Endodermal cell (in vitro differentiated cells): ENCODE measurements at regions not wholly inside any gene's neighbourhood (a gene's known extent, or its start where the extent isn't known, plus 50 kb on each side); places are given as distances from the start of the nearest gene placed in this dataset.

Source experiments
- DNase-seq: peaks from one replicate; pipeline ENCODE4 v3.0.0-alpha.2; 2017
- H3K27ac ChIP-seq: 2 replicates; pipeline ENCODE4 v1.5.1; 2013; ENCODE audit warnings: mild to moderate bottlenecking, low read depth, low read length, moderate library complexity
- H3K27me3 ChIP-seq: 2 replicates; pipeline ENCODE4 v1.6.1; 2013; ENCODE audit warnings: mild to moderate bottlenecking, low read length, moderate library complexity; ENCODE audit not compliant: insufficient read depth, control insufficient read depth, poor library complexity, severe bottlenecking
- H3K36me3 ChIP-seq: 2 replicates; pipeline ENCODE4 v1.7.0; 2013; ENCODE audit warnings: mild to moderate bottlenecking, low read length, moderate library complexity; ENCODE audit not compliant: control insufficient read depth, insufficient read depth
- H3K4me1 ChIP-seq: one replicate; pipeline ENCODE4 v1.7.0; 2013; ENCODE audit warnings: low read length; ENCODE audit not compliant: control insufficient read depth, insufficient read depth
- H3K4me3 ChIP-seq: 2 replicates; pipeline ENCODE4 v1.5.1; 2013; ENCODE audit warnings: mild to moderate bottlenecking, low read length, moderate library complexity
- H3K9ac ChIP-seq: 2 replicates; pipeline ENCODE4 v1.6.1; 2013; ENCODE audit warnings: mild to moderate bottlenecking, low read length, moderate library complexity; ENCODE audit not compliant: poor library complexity, severe bottlenecking; ENCODE audit errors: extremely low read depth
- H3K9me3 ChIP-seq: 2 replicates; pipeline ENCODE4 v1.6.1; 2013; ENCODE audit warnings: mild to moderate bottlenecking, low read length, moderate library complexity; ENCODE audit not compliant: control insufficient read depth
- H3K27ac Mint-ChIP-seq: 2 replicates; pipeline ENCODE4 v1.8.0; 2020; ENCODE audit warnings: mixed read lengths
- H3K27me3 Mint-ChIP-seq: 2 replicates; pipeline ENCODE4 v1.8.0; 2021; ENCODE audit warnings: mild to moderate bottlenecking, mixed read lengths; ENCODE audit not compliant: insufficient read depth
- H3K36me3 Mint-ChIP-seq: 2 replicates; pipeline ENCODE4 v1.8.0; 2020; ENCODE audit warnings: low read depth, mixed read lengths
- H3K4me1 Mint-ChIP-seq: 2 replicates; pipeline ENCODE4 v1.8.0; 2020; ENCODE audit warnings: mixed read lengths
- H3K4me3 Mint-ChIP-seq: 2 replicates; pipeline ENCODE4 v1.8.0; 2020; ENCODE audit warnings: mild to moderate bottlenecking, moderate library complexity, mixed read lengths
- H3K9me3 Mint-ChIP-seq: 2 replicates; pipeline ENCODE4 v1.8.0; 2020; ENCODE audit warnings: mild to moderate bottlenecking, mixed read lengths
- WGBS, 2 experiments: methylation state at CpG; one replicate each; pipeline versions ENCODE4 v1.1.5 to v1.1.7; 2013; ENCODE audit warnings: missing lambda C conversion rate in 2 of 2, mixed read lengths in 1 of 2; ENCODE audit not compliant: insufficient coverage in 1 of 2, insufficient read length in 1 of 2; 5-methylcytosine and 5-hydroxymethylcytosine counted together
- TF ChIP-seq, protein P1 (sequence below): fragments of 200-600 bp; sonication (generic); conservative IDR thresholded peaks from 2 replicates; pipeline ENCODE4 v1.5.0; 2021; ENCODE audit warnings: antibody characterized with exemption, mild to moderate bottlenecking

DNA sequence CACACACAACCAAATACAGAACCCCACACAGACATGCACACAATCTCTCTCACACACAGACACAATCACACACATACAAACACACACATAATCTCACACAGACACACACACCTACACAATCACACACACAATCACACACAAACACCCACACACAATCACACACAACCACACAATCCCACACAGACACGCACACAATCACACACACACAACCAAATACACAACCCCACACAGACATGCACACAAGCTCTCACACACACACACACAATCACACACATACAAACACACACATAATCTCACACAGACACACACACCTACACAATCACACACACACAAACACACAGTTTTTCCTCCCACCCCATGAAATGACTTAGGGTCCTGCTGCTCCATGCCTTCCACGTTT, 160.4 kb upstream of the PFKP start:
- no peaks in the 10 kb centered on the region for H3K36me3 Mint-ChIP-seq
- no peak overlapping the region for H3K4me3 Mint-ChIP-seq
- no peak for DNase-seq
- H3K27ac Mint-ChIP-seq = no peak overlapping the region
- H3K9me3 ChIP-seq = no peaks in the 10 kb centered on the region
- peaks cover 2% of the 10 kb centered on the region for H3K27me3 Mint-ChIP-seq
- H3K4me1 ChIP-seq = no peaks in the 10 kb centered on the region
- no peak overlapping the region for H3K9ac ChIP-seq
- H3K36me3 ChIP-seq = no peaks in the 10 kb centered on the region
- H3K4me1 Mint-ChIP-seq = peaks cover 3% of the 10 kb centered on the region
- H3K9me3 Mint-ChIP-seq = no peaks in the 10 kb centered on the region
- 83 to 88% methylated on average over 1 to 2 of the region's 2 CpGs for WGBS, 2 experiments
- H3K27ac ChIP-seq = no peak overlapping the region
- no peak overlapping the region for H3K4me3 ChIP-seq
- TF ChIP-seq, protein P1, sequence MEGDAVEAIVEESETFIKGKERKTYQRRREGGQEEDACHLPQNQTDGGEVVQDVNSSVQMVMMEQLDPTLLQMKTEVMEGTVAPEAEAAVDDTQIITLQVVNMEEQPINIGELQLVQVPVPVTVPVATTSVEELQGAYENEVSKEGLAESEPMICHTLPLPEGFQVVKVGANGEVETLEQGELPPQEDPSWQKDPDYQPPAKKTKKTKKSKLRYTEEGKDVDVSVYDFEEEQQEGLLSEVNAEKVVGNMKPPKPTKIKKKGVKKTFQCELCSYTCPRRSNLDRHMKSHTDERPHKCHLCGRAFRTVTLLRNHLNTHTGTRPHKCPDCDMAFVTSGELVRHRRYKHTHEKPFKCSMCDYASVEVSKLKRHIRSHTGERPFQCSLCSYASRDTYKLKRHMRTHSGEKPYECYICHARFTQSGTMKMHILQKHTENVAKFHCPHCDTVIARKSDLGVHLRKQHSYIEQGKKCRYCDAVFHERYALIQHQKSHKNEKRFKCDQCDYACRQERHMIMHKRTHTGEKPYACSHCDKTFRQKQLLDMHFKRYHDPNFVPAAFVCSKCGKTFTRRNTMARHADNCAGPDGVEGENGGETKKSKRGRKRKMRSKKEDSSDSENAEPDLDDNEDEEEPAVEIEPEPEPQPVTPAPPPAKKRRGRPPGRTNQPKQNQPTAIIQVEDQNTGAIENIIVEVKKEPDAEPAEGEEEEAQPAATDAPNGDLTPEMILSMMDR = no peak
- no peaks in the 10 kb centered on the region for H3K27me3 ChIP-seq

DNA sequence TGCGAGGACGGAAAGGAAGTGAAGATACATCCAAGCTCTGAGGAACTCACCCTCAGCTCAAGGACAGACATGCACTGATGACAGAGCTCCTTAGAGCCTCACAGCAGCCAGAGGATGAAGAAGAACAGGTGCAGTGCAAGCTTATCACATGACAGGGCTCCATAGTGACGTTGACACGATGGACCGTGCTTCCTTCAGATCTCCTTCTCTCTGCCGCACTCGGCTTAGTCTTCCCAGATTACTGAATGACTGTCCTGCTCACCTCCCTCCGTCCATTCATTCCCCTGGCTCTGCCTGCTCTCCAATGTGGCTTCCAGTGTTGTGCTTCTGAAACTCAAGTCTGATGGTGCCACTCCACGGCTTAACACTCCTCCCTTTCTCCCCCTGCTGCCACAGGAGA, 161.5 kb upstream of the PFKP start:
- DNase-seq = no peak
- WGBS, 2 experiments = 94 to 95% methylated on average over 7 to 9 of the region's 9 CpGs
- Histone ChIP-seq H3K4me3 (no peak overlapping the region), H3K9ac (no peak overlapping the region), H3K36me3 (no peaks in the 10 kb centered on the region), H3K27ac (no peak overlapping the region), H3K9me3 (no peaks in the 10 kb centered on the region), H3K4me1 (no peaks in the 10 kb centered on the region), H3K27me3 (no peaks in the 10 kb centered on the region)
- Mint-ChIP-seq H3K36me3 (no peaks in the 10 kb centered on the region), H3K9me3 (no peaks in the 10 kb centered on the region), H3K27me3 (peaks cover 2% of the 10 kb centered on the region), H3K27ac (no peak overlapping the region), H3K4me3 (no peak overlapping the region), H3K4me1 (peaks cover 3% of the 10 kb centered on the region)
- TF ChIP-seq, protein P1 = no peak

DNA sequence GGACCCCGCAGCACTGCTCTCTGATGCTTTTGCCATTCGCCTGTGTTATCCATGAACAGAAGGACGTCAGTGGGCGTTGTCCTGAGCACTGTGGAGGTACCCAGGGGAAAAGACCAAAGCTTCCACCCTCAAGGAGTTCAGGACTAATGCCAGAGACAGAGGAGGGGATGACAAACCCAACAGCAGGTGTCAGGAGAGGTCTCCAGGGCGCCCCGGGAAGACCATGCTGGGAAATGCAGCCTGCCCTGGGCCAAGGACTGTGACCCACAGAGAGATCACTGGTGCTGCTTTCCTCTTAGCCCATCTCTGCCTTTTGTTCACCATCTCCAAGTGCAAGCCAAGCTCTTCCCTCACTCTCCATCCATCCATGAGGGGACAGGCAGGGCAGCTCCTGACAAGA, 166.8 kb upstream of the PFKP start:
- H3K9me3 Mint-ChIP-seq = no peaks in the 10 kb centered on the region
- Histone ChIP-seq H3K27ac (no peak overlapping the region), H3K36me3 (no peaks in the 10 kb centered on the region), H3K4me3 (no peak overlapping the region), H3K27me3 (no peaks in the 10 kb centered on the region), H3K9ac (no peak overlapping the region), H3K9me3 (no peaks in the 10 kb centered on the region), H3K4me1 (no peaks in the 10 kb centered on the region)
- TF ChIP-seq, protein P1 = no peak
- WGBS, 2 experiments = 92 to 94% methylated on average over 6 of the region's 6 CpGs
- no peak for DNase-seq
- no peaks in the 10 kb centered on the region for H3K4me1 Mint-ChIP-seq
- no peak overlapping the region for H3K27ac Mint-ChIP-seq
- peaks cover 2% of the 10 kb centered on the region for H3K27me3 Mint-ChIP-seq
- H3K4me3 Mint-ChIP-seq = no peak overlapping the region
- H3K36me3 Mint-ChIP-seq = no peaks in the 10 kb centered on the region
